Cardiac muscle cell (in vitro differentiated cells and primary cell): ENCODE measurements at regions not wholly inside any gene's neighbourhood (a gene's known extent, or its start where the extent isn't known, plus 50 kb on each side); places are given as distances from the start of the nearest gene placed in this dataset.

ENCODE experiments used
- DNase-seq, 2 donors: peaks; one replicate each; pipeline versions ENCODE4 v3.0.0 to v3.0.0-alpha.2; 2010 to 2017; ENCODE audit warnings: low read depth in 1 of 2, low spot score in 1 of 2
- H3K27ac ChIP-seq: fragments of 200-600 bp; sonication (generic); 2 replicates; pipeline ENCODE4 v1.5.1; 2016
- H3K27me3 ChIP-seq: fragments of 200-600 bp; sonication (generic); 2 replicates; pipeline ENCODE4 v1.6.0; 2016; ENCODE audit warnings: control low read depth
- H3K36me3 ChIP-seq: fragments of 200-600 bp; sonication (generic); 2 replicates; pipeline ENCODE4 v1.5.1; 2016; ENCODE audit warnings: control low read depth
- H3K4me1 ChIP-seq: fragments of 200-600 bp; sonication (generic); 2 replicates; pipeline ENCODE4 v1.8.1; 2017; ENCODE audit warnings: low read depth, mild to moderate bottlenecking, mixed run types
- H3K4me3 ChIP-seq: fragments of 200-600 bp; sonication (generic); 2 replicates; pipeline ENCODE4 v1.5.1; 2016; ENCODE audit warnings: mild to moderate bottlenecking
- H3K9me3 ChIP-seq: fragments of 200-600 bp; sonication (generic); 2 replicates; pipeline ENCODE4 v1.5.1; 2017; ENCODE audit warnings: low read depth, mild to moderate bottlenecking, control low read depth
- CTCF ChIP-seq: IDR thresholded peaks from 2 replicates; pipeline ENCODE4 v1.5.1; 2012; ENCODE audit warnings: low read depth, mild to moderate bottlenecking, low read length

GRCh38 chr9:115601434-115601833 lies 483.5 kb upstream of the TNC start:
- Histone ChIP-seq H3K27ac (no peak overlapping the region), H3K36me3 (no peaks in the 10 kb centered on the region), H3K9me3 (no peaks in the 10 kb centered on the region), H3K4me1 (no peaks in the 10 kb centered on the region), H3K4me3 (no peak overlapping the region), H3K27me3 (no peaks in the 10 kb centered on the region)
- no peak for DNase-seq
- no peak for TF ChIP-seq CTCF

- Histone ChIP-seq H3K27me3 (no peaks in the 10 kb centered on the region), H3K27ac (no peak overlapping the region), H3K9me3 (no peaks in the 10 kb centered on the region), H3K4me1 (no peaks in the 10 kb centered on the region), H3K4me3 (no peak overlapping the region), H3K36me3 (no peaks in the 10 kb centered on the region)
- TF ChIP-seq CTCF, result no peak
- DNase-seq, result peak in 1 of 2 donors; percentile 82
These were observed 487.0 kb upstream of the TNC start for GRCh38 chr9:115604831-115605483.

- Histone ChIP-seq H3K9me3 (no peaks in the 10 kb centered on the region), H3K4me3 (no peak overlapping the region), H3K4me1 (peaks cover 14% of the 10 kb centered on the region), H3K36me3 (no peaks in the 10 kb centered on the region), H3K27ac (no peak overlapping the region), H3K27me3 (no peaks in the 10 kb centered on the region)
- DNase-seq, result peak in 1 of 2 donors; percentile 33
- no peak for TF ChIP-seq CTCF
These were observed 488.9 kb upstream of the TNC start for GRCh38 chr9:115606838-115607237.

GRCh38 chr9:115614326-115614999 lies 496.5 kb upstream of the TNC start:
- DNase-seq, result no peak
- H3K4me3 ChIP-seq, result no peak overlapping the region
- H3K9me3 ChIP-seq, result no peaks in the 10 kb centered on the region
- H3K4me1 ChIP-seq, result peaks cover 17% of the 10 kb centered on the region
- H3K27me3 ChIP-seq, result no peaks in the 10 kb centered on the region
- TF ChIP-seq CTCF, result no peak
- no peaks in the 10 kb centered on the region for H3K36me3 ChIP-seq
- H3K27ac ChIP-seq, result no peak overlapping the region

GRCh38 chr9:115615000-115615401 lies 497.0 kb upstream of the TNC start:
- no peak overlapping the region for H3K27ac ChIP-seq
- no peaks in the 10 kb centered on the region for H3K9me3 ChIP-seq
- no peak overlapping the region for H3K4me3 ChIP-seq
- H3K4me1 ChIP-seq, result peaks cover 17% of the 10 kb centered on the region
- no peaks in the 10 kb centered on the region for H3K36me3 ChIP-seq
- TF ChIP-seq CTCF, result no peak
- H3K27me3 ChIP-seq, result no peaks in the 10 kb centered on the region
- DNase-seq, result no peak
